Sigmoid colon (tissue), 6 donors: ENCODE measurements at regions not wholly inside any gene's neighbourhood (a gene's known extent, or its start where the extent isn't known, plus 50 kb on each side); places are given as distances from the start of the nearest gene placed in this dataset.

Experiments used
- DNase-seq: peaks from one replicate; pipeline ENCODE4 v3.0.0-alpha.2; 2019
- H3K27ac ChIP-seq, 4 donors: fragments of 200-600 bp; sonication (generic); one replicate each; pipeline ENCODE4 v1.5.1; 2016 to 2019; ENCODE audit warnings: mild to moderate bottlenecking in 1 of 4
- H3K27me3 ChIP-seq, 3 donors: fragments of 200-600 bp; sonication (generic); one replicate each; pipeline ENCODE4 v1.5.1; 2019; ENCODE audit warnings: mild to moderate bottlenecking in 1 of 3
- H3K36me3 ChIP-seq, 4 donors: fragments of 200-600 bp; sonication (generic); one replicate each; pipeline ENCODE4 v1.5.1; 2016 to 2019
- H3K4me1 ChIP-seq, 4 donors: fragments of 200-600 bp; sonication (generic); one replicate each; pipeline ENCODE4 v1.5.1; 2017 to 2019
- H3K4me3 ChIP-seq, 4 donors: fragments of 200-600 bp; sonication (generic); one replicate each; pipeline ENCODE4 v1.5.1; 2017 to 2019; ENCODE audit warnings: mild to moderate bottlenecking in 2 of 4, moderate library complexity in 1 of 4
- H3K9me3 ChIP-seq, 4 donors: fragments of 200-600 bp in 3 of 4; sonication (generic) in 3 of 4; one replicate each; pipeline versions ENCODE4 v1.5.1 to v1.6.1; 2013 to 2019
- EP300 ChIP-seq, 4 donors: sonication (generic); formaldehyde crosslinking; IDR thresholded peaks; one replicate each; pipeline ENCODE4 v1.6.1; 2017; ENCODE audit warnings: antibody characterized with exemption in 4 of 4
- POLR2A ChIP-seq, 2 donors: fragments of 450-650 bp; IDR thresholded peaks; one replicate each; pipeline ENCODE4 v1.6.1; 2016; ENCODE audit warnings: antibody characterized with exemption in 2 of 2, mild to moderate bottlenecking in 2 of 2, moderate library complexity in 2 of 2
- POLR2AphosphoS5 ChIP-seq, 4 donors: sonication (generic); formaldehyde crosslinking; IDR thresholded peaks; one replicate each; pipeline ENCODE4 v1.6.1; 2017; ENCODE audit warnings: antibody characterized with exemption in 4 of 4
- WGBS, 2 donors: extraction: QIAGEN DNeasy Blood & Tissue Kit; methylation state at CpG; one replicate each; pipeline ENCODE4 v1.1.7; 2013; 5-methylcytosine and 5-hydroxymethylcytosine counted together
- intact Hi-C: fragments of 100-400 bp; cut with DNase I; formaldehyde crosslinking; loops from one replicate; pipeline ENCODE4 v1.15.1; 2023
- TF ChIP-seq, protein P1 (sequence below), 4 experiments: fragments of 450-650 bp in 3 of 4; fragments of 200-600 bp in 1 of 4; IDR thresholded peaks; one replicate each; pipeline ENCODE4 v1.5.1; 2016 to 2019; ENCODE audit warnings: antibody characterized with exemption in 4 of 4, mild to moderate bottlenecking in 3 of 4, moderate library complexity in 2 of 4
- donor health status: healthy with polysubstance abuse.
- donor health status: healthy.

DNA sequence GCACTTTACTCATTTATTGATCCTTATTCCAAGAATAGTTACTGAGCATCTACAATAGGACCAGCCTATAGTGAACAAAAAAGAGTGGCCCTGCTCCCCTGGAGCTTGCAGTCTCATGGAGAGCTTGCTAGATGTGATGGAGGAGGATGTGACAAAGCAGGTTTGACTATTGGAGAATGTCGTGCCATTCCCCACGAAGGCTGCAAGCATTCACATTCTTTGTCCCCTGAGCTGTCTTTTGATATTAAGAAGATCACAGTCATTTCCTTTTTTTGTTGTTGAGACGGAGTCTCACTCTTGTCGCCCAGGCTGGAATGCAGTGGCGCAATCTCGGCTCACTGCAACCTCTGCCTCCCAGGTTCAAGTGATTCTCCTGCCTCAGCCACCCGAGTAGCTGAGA lies 115.0 kb upstream of the ADAMTS18 start:
- DNase-seq: no peak
- Histone ChIP-seq H3K27ac (no peak overlapping the region), H3K36me3 (no peaks in the 10 kb centered on the region), H3K9me3 (no peaks in the 10 kb centered on the region), H3K27me3 (no peaks in the 10 kb centered on the region), H3K4me3 (no peak overlapping the region), H3K4me1 (no peaks in the 10 kb centered on the region)
- WGBS, 2 donors: 85 to 89% methylated on average over 7 of the region's 7 CpGs
- intact Hi-C loops: no loop called here
- TF ChIP-seq POLR2AphosphoS5 (IDR thresholded peaks at IDR 0.05) (no peak), EP300 (IDR thresholded peaks at IDR 0.05) (no peak)

DNA sequence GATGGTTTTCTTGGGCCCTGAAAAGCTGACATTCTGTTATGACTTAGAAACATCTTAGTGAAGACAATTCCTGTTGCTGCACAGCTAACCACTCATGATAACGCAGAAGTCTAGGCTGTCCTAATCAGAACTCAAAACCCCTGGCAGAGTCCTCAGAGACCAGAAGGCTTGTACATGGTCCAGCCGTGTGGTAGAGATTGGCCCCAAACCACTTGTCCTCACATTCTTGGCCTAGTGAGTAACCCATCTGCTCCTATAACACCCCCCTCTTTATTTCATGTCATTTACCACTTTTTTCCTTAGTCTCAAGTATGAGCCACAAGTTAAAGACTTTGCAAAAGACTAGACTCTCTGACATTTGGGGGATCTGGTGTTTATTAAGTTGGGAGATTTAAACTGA lies 116.5 kb upstream of the ADAMTS18 start:
- Histone ChIP-seq H3K27ac (no peak overlapping the region), H3K9me3 (no peaks in the 10 kb centered on the region), H3K27me3 (no peaks in the 10 kb centered on the region), H3K4me3 (no peak overlapping the region), H3K36me3 (no peaks in the 10 kb centered on the region), H3K4me1 (peaks cover 0 to 10% (median 8%) of the 10 kb centered on the region in 4 donors)
- DNase-seq: no peak
- 80 to 86% methylated on average over 2 of the region's 2 CpGs for WGBS, 2 donors
- intact Hi-C loops: no loop called here
- TF ChIP-seq, protein P1, sequence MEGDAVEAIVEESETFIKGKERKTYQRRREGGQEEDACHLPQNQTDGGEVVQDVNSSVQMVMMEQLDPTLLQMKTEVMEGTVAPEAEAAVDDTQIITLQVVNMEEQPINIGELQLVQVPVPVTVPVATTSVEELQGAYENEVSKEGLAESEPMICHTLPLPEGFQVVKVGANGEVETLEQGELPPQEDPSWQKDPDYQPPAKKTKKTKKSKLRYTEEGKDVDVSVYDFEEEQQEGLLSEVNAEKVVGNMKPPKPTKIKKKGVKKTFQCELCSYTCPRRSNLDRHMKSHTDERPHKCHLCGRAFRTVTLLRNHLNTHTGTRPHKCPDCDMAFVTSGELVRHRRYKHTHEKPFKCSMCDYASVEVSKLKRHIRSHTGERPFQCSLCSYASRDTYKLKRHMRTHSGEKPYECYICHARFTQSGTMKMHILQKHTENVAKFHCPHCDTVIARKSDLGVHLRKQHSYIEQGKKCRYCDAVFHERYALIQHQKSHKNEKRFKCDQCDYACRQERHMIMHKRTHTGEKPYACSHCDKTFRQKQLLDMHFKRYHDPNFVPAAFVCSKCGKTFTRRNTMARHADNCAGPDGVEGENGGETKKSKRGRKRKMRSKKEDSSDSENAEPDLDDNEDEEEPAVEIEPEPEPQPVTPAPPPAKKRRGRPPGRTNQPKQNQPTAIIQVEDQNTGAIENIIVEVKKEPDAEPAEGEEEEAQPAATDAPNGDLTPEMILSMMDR (IDR thresholded peaks at IDR 0.05): no peak
- no peak for TF ChIP-seq EP300 (IDR thresholded peaks at IDR 0.05)
- TF ChIP-seq POLR2A (IDR thresholded peaks at IDR 0.05): no peak

DNA sequence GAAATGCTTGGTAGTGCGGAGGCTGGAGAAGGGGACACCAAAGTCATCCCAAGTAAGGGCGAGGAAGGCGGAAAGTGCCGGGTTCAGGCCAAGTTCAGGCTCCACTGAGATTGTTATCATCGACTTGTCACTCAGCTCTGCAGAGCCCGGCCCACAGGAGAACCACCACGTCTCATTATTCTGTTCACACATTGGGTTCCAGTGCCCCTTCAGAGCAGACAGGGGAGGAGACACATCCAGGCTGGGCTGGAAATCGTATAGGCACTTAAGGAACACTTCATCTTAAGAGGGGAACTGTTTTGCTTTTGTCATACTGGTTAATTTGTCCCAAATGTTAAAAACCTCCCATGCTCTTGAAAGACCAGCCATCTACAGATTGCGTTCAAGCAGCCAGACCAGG lies 118.3 kb upstream of the ADAMTS18 start:
- DNase-seq: no peak
- 76% methylated on average over 9 of the region's 9 CpGs for WGBS, 2 donors
- intact Hi-C loops: no loop called here
- no peak for TF ChIP-seq POLR2AphosphoS5 (IDR thresholded peaks at IDR 0.05)
- TF ChIP-seq, protein P1 (IDR thresholded peaks at IDR 0.05): no peak
- TF ChIP-seq POLR2A (IDR thresholded peaks at IDR 0.05): no peak
- no peak for TF ChIP-seq EP300 (IDR thresholded peaks at IDR 0.05)
- H3K27me3 ChIP-seq: no peaks in the 10 kb centered on the region
- no peak overlapping the region for H3K4me3 ChIP-seq
- no peaks in the 10 kb centered on the region for H3K36me3 ChIP-seq
- no peak overlapping the region for H3K27ac ChIP-seq
- H3K4me1 ChIP-seq: peaks cover 0 to 11% (median 8%) of the 10 kb centered on the region in 4 donors
- H3K9me3 ChIP-seq: no peaks in the 10 kb centered on the region

DNA sequence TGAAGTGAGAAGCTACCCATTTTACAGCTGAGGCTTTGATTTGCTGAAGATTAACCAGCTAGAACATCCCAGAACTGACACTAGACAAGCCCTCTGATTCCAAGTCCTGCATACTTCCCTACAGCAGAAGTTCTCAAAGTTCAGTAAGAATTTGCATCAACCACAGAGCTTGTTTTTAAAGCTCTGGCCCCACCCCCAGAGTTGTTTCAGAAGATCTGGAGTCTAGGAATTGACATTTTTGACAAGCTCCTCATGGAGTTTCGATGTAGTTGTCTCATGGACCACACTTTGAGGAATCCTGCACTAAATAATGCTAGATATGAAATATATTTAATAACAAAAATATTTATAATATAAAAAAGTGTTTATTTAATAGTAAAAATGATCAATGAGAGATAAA lies 120.3 kb upstream of the ADAMTS18 start:
- DNase-seq: no peak
- H3K27ac ChIP-seq: no peak overlapping the region
- H3K36me3 ChIP-seq: no peaks in the 10 kb centered on the region
- WGBS, 2 donors: 56 to 70% methylated on average over 1 of the region's 1 CpG
- TF ChIP-seq POLR2AphosphoS5 (IDR thresholded peaks at IDR 0.05) (no peak), POLR2A (IDR thresholded peaks at IDR 0.05) (no peak), EP300 (IDR thresholded peaks at IDR 0.05) (no peak)
- TF ChIP-seq, protein P1 (IDR thresholded peaks at IDR 0.05): no peak
- H3K27me3 ChIP-seq: no peaks in the 10 kb centered on the region
- intact Hi-C loops: no loop called here
- H3K4me1 ChIP-seq: peaks cover 0 to 11% (median 8%) of the 10 kb centered on the region in 4 donors
- H3K4me3 ChIP-seq: no peak overlapping the region
- H3K9me3 ChIP-seq: no peaks in the 10 kb centered on the region

DNA sequence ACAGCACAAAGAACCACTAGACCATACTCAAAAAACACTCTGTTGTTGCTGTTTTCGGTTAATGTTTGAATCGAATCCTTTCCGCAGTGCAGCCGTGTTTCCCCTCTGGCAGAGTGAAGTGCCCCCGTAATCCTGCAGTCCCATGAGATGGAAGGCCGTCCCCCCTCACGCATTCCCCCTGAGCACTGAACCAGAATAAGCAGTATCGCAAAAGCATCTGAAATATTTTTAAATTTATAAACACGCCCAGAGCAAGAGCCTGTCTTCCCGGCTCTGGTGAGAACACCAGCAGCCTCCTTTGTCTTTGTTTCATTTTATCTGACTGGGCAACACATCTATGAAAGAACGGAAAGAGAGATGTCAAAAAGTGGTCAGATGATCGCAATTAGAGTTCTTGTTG lies 121.0 kb upstream of the ADAMTS18 start:
- TF ChIP-seq EP300 (IDR thresholded peaks at IDR 0.05) (no peak), POLR2AphosphoS5 (IDR thresholded peaks at IDR 0.05) (no peak), POLR2A (IDR thresholded peaks at IDR 0.05) (no peak)
- TF ChIP-seq, protein P1 (IDR thresholded peaks at IDR 0.05): no peak

More for the DNA sequence above, 121.0 kb upstream of the ADAMTS18 start:
- no peak overlapping the region for H3K4me3 ChIP-seq
- no peaks in the 10 kb centered on the region for H3K36me3 ChIP-seq
- no peak overlapping the region for H3K27ac ChIP-seq
- intact Hi-C loops: no loop called here
- DNase-seq: no peak
- no peaks in the 10 kb centered on the region for H3K9me3 ChIP-seq
- peaks cover 0 to 11% (median 8%) of the 10 kb centered on the region in 4 donors for H3K4me1 ChIP-seq
- 67 to 82% methylated on average over 12 of the region's 12 CpGs for WGBS, 2 donors
- no peaks in the 10 kb centered on the region for H3K27me3 ChIP-seq
